ENCODE measurements at regions not wholly inside any gene's neighbourhood (a gene's known extent, or its start where the extent isn't known, plus 50 kb on each side); places are given as distances from the start of the nearest gene placed in this dataset.

- TF ChIP-seq CTCF (IDR thresholded peaks at IDR 0.05 in 8 of 11, conservative IDR thresholded peaks at IDR 0.05 in 3 of 11) (no peak), POLR2A (IDR thresholded peaks at IDR 0.05) (no peak), POLR2AphosphoS5 (IDR thresholded peaks at IDR 0.05) (no peak)
These were observed 184.0 kb downstream of the EBLN2 start for GRCh38 chr3:73245459-73245858.
